Activated T-cell treated with anti-CD3 and anti-CD28 coated beads, Interleukin-2, amount 50 U/mL, for 48 hours (primary cell): ENCODE measurements at regions not wholly inside any gene's neighbourhood (a gene's known extent, or its start where the extent isn't known, plus 50 kb on each side); places are given as distances from the start of the nearest gene placed in this dataset.
"Not testable (repeated sequence)": the region's sequence is repeated elsewhere in the genome, so short reads cannot be mapped to it uniquely, and the experiment has no call there.

ENCODE experiments used
- DNase-seq, 2 experiments: peaks; one replicate each; pipeline ENCODE4 v3.0.0-alpha.2; 2020

- DNase-seq, result no peak
Observed at GRCh38 chr12:126038434-126038833, 973.2 kb downstream of the AACS start.

DNA sequence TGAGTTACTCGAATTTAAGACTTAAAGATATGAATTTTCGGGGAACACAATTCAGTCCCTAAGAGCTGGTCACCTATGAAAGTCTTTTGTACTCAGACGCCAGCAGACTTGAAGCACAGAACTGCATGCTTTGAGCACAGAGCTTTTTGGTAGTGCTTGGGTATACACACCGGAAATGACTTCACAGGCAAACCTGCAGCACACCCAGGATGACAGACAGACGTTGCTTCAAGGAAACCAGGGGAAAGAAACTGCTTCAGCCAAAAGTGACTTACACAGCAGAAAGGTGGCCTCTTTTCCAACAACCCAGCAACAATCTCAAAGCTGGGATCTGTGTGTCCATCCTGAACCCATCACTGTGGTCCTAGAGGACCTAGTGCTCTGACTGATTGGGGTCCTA is 975.1 kb downstream of the AACS start:
- DNase-seq, result no peak

GRCh38 chr12:126042286-126042685 is 977.1 kb downstream of the AACS start:
- no peak for DNase-seq

GRCh38 chr12:126049501-126049900 is 984.3 kb downstream of the AACS start:
- DNase-seq, result not testable (repeated sequence)

DNA sequence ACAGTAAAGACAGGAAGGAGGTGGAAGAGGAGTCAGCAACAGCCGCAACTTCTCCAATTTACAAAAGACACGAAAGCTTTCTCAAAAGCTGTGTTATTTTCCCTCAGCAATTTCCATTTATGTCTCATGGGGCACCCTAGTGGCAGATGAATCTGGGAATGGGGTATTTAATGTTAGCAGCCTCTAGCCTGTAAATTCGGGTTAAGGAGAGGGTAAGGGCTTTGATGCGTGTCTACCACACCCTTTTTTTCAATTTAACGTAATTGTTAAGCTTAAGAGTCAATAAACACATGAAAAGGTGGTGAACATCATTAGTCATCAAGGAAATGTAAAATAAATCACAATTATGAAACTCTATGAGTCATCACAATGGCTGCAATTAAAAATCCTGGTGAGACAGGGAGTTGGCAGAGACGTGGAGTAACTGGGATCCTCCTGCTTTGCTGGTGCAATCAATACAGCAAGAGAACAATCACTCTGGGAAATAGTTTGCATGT is 986.4 kb downstream of the AACS start:
- no peak for DNase-seq

DNA sequence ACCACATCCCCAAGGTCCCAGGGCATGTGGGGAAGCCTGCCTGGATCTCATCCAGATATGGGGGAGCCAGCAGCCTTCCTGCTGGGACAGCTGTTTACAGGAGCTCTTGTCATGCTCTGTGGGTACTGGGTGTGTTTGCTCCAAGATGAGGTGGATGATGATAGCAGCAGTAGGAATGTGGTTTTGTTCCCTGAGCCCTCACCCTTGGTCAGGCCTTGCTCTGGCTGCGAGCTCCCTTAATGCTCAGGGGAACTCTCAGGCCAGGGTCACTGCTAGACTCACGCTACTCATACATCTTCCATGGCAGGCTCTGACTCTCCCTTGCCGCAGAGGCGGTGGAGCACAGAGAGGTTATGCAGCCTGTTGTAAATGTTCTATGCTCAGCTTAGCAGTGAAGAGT is 990.3 kb downstream of the AACS start:
- no peak for DNase-seq

GRCh38 chr12:126061777-126062176 is 996.5 kb downstream of the AACS start:
- no peak for DNase-seq

- DNase-seq, result no peak
Observed at GRCh38 chr12:126064028-126064427, 998.8 kb downstream of the AACS start.

GRCh38 chr12:126067626-126068329 is 1002.5 kb downstream of the AACS start:
- no peak for DNase-seq

- peak; percentile 69 to 71 for DNase-seq
Observed at GRCh38 chr12:126069549-126070165, 1004.4 kb downstream of the AACS start.

- no peak for DNase-seq
Observed at GRCh38 chr12:126076515-126076914, 1011.3 kb downstream of the AACS start.

GRCh38 chr12:126083926-126084325 is 1018.7 kb downstream of the AACS start:
- DNase-seq, result no peak

DNA sequence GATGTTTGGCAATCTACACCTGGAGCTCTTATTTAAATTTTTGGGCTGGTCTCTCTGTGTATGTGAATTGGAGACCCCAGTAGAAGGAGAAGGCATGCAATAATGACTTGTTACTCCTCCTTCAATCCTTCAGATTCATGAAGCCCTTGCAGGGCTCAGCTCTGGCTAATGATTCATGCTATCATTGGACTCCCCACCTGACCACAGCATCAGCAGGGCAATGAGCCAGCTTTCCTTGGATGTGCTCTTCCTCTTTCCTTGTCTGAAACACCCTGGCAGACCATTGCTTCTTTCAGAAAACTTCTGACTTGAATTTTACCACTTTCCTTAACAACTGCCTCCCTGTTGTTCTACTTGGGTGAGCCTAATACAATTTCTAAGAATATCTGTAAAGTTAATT is 1019.2 kb downstream of the AACS start:
- no peak for DNase-seq

DNA sequence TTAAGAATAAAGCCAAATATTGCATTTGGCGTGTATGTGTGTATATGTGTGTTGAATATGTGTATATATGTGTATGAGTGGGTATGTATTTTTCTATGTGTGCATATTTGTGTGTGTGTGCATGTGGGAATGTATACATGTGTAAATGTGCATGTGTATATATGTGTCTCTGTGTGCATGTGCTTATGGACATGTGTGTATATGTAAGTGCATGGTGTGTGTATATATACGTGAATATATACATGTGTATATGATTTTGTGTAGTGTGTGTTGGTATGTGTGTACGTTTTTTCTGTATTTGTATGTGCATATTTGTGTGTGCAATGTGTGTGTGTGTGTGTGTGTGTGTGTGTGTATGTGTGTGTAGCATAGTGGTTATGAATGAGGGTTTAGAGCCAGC is 1021.0 kb downstream of the AACS start:
- DNase-seq, result no peak

- no peak for DNase-seq
Observed at GRCh38 chr12:126087692-126088091, 1022.5 kb downstream of the AACS start.

DNA sequence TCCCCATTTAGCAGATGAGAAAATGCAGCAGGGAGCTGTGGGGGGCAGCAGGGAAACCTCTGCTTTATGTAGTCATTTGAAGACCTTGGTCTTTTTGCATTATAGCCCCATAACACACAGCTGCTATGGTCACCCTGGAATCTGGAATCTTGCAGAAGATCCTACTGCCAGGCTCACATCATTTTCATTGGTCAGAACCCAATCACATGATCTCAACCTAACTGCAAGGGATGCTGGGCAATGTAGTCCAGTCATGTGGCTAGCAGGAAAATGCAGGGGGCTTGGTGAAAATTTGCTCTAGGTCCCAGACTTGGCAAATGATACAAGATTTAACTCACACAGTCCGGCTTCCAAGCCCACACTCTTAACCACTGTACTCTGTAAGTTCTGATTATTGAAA is 1028.7 kb downstream of the AACS start:
- no peak for DNase-seq

DNA sequence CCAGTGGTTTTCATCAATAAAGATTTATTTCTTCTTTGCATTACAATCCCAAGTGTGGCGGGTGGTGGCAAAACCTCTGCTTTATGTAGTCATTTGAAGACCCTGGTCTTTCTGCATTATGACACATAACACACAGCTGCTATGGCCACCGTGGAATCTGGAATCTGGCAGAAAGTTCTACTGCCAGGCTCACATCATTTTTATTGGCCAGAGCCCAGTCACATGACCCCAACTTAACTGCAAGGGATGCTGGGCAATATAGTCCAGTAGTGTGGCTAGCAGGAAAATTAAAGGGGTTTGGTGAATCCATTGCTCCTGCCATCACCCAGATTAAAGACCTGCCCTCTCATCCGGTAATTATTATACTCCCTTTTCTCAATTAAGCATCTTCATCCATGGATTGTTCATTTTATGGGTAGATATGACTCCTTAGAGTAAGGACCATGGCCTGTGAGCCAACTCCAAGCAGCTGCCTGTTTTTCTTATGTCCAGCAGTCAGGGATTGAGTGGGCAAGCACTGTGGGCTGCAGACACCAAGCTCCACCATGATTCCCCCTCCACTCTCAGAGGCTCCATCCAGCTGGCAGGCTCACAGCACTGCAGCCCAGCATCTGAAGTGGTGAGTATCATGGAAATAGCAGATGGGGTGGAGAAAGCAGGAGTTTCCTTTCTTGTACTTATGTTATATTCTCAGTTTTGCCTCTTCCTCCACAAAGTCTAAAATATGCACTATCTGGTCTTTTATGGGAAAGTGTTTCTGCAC is 1030.7 kb downstream of the AACS start:
- DNase-seq, result no peak

GRCh38 chr12:126106706-126107105 is 1041.5 kb downstream of the AACS start:
- no peak for DNase-seq

DNA sequence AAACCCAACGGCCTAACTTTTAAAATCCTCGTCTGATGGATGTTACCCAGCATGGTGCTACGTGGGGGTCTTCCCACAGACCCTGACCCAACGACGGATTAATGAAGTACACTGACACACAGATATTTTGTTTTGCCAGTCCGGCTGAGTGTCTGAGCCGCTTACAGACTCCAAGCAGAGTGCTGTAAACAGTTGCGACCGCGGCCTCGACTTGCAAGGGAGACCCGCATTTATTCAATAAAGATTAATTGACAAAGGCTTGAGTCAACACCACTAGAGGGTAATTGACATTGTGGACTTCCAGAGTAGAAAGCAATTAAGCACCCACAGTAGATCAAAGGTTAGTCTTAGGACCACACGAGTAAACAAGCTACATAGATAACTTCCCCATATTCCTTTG is 1042.4 kb downstream of the AACS start:
- no peak for DNase-seq

- DNase-seq, result no peak
Observed at GRCh38 chr12:126108247-126108646, 1043.0 kb downstream of the AACS start.

- DNase-seq, result no peak
Observed at GRCh38 chr12:126112141-126112540, 1046.9 kb downstream of the AACS start.

GRCh38 chr12:126112849-126113248 is 1047.6 kb downstream of the AACS start:
- DNase-seq, result no peak

DNA sequence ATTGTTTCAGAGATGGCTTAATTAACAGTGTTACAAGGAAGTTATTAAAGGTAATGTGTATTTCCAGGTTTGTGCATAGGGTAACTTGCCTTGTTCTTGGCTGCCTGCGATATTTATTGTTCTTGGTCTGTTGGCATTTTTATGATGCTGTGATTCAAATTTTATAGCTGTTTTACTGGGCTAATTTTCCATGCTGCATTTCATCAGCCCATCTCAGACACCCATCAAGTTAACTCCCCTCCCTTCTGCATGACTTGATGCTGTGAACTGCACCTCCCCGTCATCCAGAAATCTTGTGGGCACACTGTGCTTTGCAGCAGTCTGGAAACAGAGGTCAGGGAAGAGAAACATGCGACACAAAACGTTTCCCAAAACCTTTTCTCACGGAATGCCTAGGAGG is 1049.2 kb downstream of the AACS start:
- no peak for DNase-seq

DNA sequence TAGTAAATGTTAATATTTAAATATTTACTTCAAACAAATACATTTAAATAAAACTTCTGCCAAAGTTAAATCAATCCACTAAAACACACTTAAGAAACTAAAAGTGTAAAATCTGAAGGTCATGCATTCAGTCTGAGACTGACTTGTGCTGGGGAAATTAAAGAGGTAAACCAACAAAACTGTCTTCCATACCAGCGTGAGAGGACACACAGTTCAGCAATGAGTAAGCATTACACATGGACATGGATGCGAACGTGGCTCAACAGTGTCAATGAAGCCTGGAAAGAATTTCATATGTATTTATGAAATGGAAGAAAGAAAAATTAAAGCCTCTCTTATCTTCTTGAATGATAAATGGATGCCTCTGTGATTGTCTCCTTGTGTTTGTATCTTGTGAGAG is 1052.3 kb downstream of the AACS start:
- DNase-seq, result no peak
